Thyroid gland (tissue), 4 donors: ENCODE measurements at regions not wholly inside any gene's neighbourhood (a gene's known extent, or its start where the extent isn't known, plus 50 kb on each side); places are given as distances from the start of the nearest gene placed in this dataset.

Experiments
- CTCF ChIP-seq, 6 experiments: fragments of 200-600 bp in 3 of 6; fragments of 450-650 bp in 3 of 6; sonication (generic) in 3 of 6; IDR thresholded peaks; one replicate each; pipeline ENCODE4 v1.5.1; 2016 to 2019; ENCODE audit warnings: antibody characterized with exemption in 6 of 6, mild to moderate bottlenecking in 2 of 6, inconsistent platforms in 1 of 6, moderate library complexity in 1 of 6
- POLR2A ChIP-seq, 2 donors: fragments of 450-650 bp; IDR thresholded peaks; one replicate each; pipeline ENCODE4 v1.6.1; 2017; ENCODE audit warnings: antibody characterized with exemption in 2 of 2, mild to moderate bottlenecking in 2 of 2, moderate library complexity in 1 of 2

DNA sequence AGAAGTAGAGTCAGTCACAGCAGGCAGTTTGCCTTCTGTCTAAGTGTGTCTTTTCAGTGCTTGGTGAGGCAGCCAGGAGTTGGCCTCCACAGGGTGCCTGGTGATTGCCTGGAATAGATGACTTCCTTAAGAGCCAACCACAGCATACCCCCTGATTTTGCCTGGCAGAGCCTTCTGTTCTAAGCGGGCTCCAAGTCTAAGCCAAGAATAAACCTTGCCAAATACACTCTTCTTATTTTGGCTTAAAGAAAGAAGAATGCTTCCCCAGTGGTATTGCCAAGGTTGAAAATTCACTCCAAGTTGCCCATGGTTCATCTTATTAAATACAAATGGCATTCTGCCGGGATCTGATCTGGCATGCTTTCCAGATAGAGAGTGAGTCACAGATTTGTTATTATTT lies 1424.8 kb upstream of the EYS start:
- no peak for TF ChIP-seq CTCF (IDR thresholded peaks at IDR 0.05)
- no peak for TF ChIP-seq POLR2A (IDR thresholded peaks at IDR 0.05)
